HG02852 (cell line): ENCODE measurements at regions not wholly inside any gene's neighbourhood (a gene's known extent, or its start where the extent isn't known, plus 50 kb on each side); places are given as distances from the start of the nearest gene placed in this dataset.

Source experiments
- ATAC-seq: cut with Tn5 transposase; IDR thresholded peaks from one replicate; pipeline ENCODE4 v1.9.1; 2021; ENCODE audit warnings: mild to moderate bottlenecking, moderate library complexity; ENCODE audit not compliant: unreplicated experiment

DNA sequence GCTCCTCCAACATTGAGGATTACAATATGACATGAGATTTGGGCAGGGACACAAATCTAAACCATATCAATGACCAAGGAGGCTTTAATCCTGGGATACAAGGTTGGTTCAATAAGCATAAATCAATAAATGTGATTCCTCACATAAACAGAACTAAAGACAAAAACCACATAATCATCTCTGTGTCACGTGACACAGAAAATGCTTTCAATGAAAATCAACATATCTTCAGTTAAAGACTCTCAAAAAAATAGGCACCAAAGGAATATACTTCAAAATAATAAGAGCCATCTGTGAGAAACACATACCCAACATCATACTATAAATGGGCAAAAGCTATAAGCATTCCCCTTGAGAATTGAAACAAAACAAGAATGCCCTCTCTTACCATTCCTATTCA is 604.9 kb downstream of the SEMA5A start:
- no peak for ATAC-seq

DNA sequence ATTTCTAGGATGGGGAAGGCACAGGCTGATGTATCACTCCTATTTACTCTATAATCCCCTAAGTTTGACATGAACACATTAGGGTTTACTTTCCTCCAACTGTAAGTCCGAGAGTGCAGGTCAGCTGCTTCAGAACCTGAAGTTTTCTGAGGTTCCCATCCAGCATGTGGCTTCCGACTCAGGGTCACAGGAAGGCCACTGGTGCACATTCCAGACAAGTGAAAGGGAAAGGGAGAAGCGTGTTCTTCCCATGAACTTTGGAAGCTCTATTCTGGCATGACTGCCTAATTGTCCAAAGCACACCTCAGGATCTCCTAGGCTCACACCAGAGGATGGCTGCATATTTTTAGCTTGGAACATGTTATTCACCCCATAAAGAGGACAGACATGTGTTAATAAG is 602.6 kb downstream of the SEMA5A start:
- no peak for ATAC-seq

DNA sequence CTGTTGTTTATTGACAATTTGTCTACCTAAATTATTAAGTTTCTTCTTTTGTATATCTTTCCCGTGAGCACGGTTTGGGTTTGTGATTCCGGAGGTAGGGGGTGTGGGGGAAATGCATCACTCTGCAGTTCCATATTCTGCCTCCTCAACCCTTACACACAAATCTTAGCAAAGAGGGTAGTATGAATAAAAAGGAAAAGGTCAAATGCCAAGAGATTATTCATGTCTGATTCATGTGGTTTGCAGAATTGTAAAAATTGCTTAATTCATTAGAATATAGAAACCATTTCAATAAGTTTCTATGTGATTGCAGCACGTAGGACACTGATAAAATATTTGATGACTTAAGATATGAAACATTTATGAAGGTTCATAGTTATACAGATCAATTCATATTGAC is 601.9 kb downstream of the SEMA5A start:
- ATAC-seq, result no peak

DNA sequence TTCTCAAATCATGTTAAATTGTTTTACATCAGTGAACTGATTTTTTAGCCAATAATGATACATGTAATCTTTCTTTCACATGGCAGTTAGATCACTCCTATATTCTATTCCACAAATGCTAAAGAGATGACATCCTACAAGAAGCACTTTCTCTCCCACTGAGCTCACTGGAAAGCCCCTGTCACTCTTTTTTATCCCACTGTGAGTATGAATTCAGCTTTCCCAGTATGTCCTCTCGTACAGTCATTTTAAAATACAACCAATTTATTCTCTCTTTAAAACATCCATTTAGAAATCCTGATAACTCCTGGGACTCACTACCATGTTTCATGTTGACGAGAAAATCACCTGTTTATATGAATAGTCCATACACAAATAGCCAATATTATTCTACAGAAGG is 599.9 kb downstream of the SEMA5A start:
- no peak for ATAC-seq

GRCh38 chr5:8949908-8950307 is 596.0 kb downstream of the SEMA5A start:
- peak; percentile 89 for ATAC-seq

GRCh38 chr5:8952147-8952546 is 593.7 kb downstream of the SEMA5A start:
- ATAC-seq, result no peak

DNA sequence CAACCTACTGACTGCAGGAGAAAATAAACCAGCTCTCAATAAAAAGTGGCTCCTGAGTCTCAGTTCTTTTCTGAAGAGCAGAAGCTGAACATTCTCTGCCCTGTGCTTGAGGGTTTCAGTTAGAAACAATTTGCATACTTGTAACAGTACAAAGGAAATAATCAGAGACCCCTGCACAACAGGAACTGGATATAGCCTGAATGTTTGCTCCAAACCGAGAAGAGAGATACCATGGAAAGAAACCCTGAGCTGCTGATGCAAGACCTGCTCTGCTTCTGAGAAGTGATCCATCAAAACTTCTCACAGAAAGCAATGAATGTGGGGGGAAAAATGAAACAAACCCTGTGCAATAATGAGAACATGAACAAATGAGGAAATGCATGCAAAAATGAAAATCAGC is 592.9 kb downstream of the SEMA5A start:
- ATAC-seq, result peak; percentile 40

DNA sequence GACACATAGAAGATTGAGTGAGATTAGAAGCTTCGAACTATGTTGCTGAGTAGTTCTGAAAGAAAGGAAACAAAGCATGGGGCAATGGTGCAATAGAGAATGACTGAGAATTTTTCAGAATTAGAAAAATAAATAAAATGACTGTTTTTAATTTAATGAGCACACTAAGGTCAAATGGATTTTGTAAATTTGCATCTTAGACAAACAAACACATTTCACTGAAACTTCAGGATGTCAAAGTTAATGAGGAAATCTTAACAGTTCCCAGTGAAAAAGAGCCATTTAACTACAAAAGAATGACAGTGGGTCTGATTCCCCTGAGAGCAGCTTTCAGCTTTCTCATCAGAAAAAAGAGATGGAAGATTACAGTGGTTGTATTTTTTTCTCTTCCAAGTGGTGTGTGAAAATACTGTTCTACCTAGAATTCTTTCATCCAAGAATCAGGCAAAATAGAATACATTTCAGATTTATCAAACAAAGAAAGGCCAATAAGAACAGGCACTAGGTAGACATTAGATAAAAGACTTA is 591.9 kb downstream of the SEMA5A start:
- no peak for ATAC-seq

GRCh38 chr5:8954801-8955200 is 591.1 kb downstream of the SEMA5A start:
- ATAC-seq, result no peak

- ATAC-seq, result no peak
Measured at GRCh38 chr5:8956659-8957058, 589.2 kb downstream of the SEMA5A start.

GRCh38 chr5:8958602-8959001 is 587.3 kb downstream of the SEMA5A start:
- ATAC-seq, result no peak

DNA sequence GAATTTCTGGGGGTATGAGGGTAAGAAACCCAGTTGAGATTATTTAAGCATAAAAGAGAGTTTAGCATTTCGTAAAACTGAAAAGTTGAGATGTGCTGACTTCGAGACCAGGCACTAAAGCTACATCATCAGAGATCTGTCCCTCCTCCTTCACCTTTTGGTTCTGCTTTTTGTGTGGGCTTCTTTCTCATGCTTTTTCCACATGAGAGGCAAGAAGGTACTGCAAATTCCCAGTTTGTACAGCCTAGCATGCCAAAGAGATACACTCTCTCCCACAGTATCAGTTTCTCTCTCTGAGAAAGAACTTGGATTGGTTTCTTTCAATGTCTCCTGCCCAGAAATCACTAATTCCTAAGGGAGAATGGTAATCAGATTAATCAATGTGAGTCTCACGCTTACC is 584.7 kb downstream of the SEMA5A start:
- ATAC-seq, result peak; percentile 61

DNA sequence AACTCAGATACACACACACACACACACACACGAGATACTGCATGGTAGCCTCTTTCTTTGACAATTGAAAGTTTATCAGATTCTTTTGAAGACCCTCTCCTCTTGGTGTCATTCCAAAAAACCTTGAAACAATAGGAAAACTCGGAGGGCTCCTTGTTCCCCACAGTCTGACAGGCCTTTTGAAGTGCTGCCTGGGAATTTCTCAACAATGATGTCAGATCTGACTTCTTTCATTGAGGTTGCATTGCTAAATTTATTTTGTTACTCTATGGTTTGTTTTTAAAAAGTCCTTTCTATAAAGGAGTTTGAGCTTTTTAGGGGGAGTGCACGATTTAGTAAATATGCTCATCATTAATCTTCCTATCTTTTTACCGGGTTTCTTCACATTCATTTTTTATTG is 583.9 kb downstream of the SEMA5A start:
- no peak for ATAC-seq

GRCh38 chr5:8981016-8981415 is 564.9 kb downstream of the SEMA5A start:
- no peak for ATAC-seq

DNA sequence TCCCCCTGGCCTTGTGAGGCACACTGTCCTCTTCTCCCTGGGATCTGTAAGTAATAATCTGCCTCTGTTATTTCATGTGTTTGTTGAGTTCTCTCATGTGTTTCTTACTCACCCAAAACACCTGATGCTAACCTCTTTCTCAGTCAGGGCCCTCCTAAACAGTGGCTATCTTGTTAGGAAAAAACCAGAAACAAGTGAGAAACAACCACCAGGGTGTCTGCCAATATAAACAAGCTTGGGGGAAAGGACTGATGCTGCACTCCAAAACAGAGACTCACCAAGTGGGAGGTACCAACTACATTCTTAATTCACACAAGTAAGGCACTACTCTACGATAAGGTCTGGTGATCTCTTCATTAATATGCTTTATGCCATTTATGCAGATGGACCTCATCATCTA is 564.4 kb downstream of the SEMA5A start:
- no peak for ATAC-seq

DNA sequence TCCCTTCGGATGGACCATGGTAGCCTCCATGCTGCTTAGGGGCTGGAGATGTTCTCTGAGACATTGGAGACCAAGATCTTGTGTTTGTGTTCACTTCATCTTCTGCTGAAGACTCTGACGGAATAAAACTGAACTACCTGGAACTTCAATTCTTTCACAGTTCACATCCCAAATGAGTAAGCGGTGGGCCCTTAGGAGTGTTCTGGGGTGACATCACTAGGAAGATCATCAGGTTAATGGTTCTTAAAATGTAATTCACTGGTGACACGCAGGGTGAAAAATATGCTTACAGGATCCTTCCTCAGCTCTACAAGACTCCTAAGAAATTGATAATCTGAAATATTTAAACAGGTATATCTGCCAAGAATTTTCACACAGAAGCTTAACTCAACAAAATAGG is 561.5 kb downstream of the SEMA5A start:
- ATAC-seq, result no peak
